ENCODE measurements at regions not wholly inside any gene's neighbourhood (a gene's known extent, or its start where the extent isn't known, plus 50 kb on each side); places are given as distances from the start of the nearest gene placed in this dataset.
"Not testable (repeated sequence)": the region's sequence is repeated elsewhere in the genome, so short reads cannot be mapped to it uniquely, and the experiment has no call there.

GRCh38 chr13:48827709-48828108, 148.0 kb upstream of the FNDC3A start:
- H3K4me3 ChIP-seq (ENCODE audit: low read depth, low read length) = no peak overlapping the region
- H3K9ac ChIP-seq (ENCODE audit: low read depth, low read length) = no peak overlapping the region
- H3K27me3 ChIP-seq (ENCODE audit: control insufficient read depth, insufficient read depth, low read length) = no peaks in the 10 kb centered on the region
- H3K36me3 ChIP-seq (ENCODE audit: control insufficient read depth, insufficient read depth, low read length) = no peaks in the 10 kb centered on the region
- H3K9me3 ChIP-seq (ENCODE audit: control insufficient read depth, insufficient read depth, low read length) = peaks cover 17% of the 10 kb centered on the region
- no peak overlapping the region for H3K27ac ChIP-seq (ENCODE audit: low read depth, low read length)
- H3K4me1 ChIP-seq (ENCODE audit: control insufficient read depth, insufficient read depth, low read length) = peaks cover 19% of the 10 kb centered on the region

GRCh38 chr13:48828962-48829411, 146.7 kb upstream of the FNDC3A start:
- peaks cover 19% of the 10 kb centered on the region for H3K4me1 ChIP-seq (ENCODE audit: control insufficient read depth, insufficient read depth, low read length)
- no peaks in the 10 kb centered on the region for H3K27me3 ChIP-seq (ENCODE audit: control insufficient read depth, insufficient read depth, low read length)
- H3K9ac ChIP-seq (ENCODE audit: low read depth, low read length) = no peak overlapping the region
- no peaks in the 10 kb centered on the region for H3K36me3 ChIP-seq (ENCODE audit: control insufficient read depth, insufficient read depth, low read length)
- H3K4me3 ChIP-seq (ENCODE audit: low read depth, low read length) = no peak overlapping the region
- H3K9me3 ChIP-seq (ENCODE audit: control insufficient read depth, insufficient read depth, low read length) = peaks cover 17% of the 10 kb centered on the region
- peak overlapping the region; percentile 79 for H3K27ac ChIP-seq (ENCODE audit: low read depth, low read length)

- Histone ChIP-seq H3K4me1 (ENCODE audit: control insufficient read depth, insufficient read depth, low read length) (peaks cover 19% of the 10 kb centered on the region), H3K9me3 (ENCODE audit: control insufficient read depth, insufficient read depth, low read length) (peaks cover 17% of the 10 kb centered on the region), H3K27ac (ENCODE audit: low read depth, low read length) (peak overlapping the region; percentile 79), H3K9ac (ENCODE audit: low read depth, low read length) (no peak overlapping the region), H3K36me3 (ENCODE audit: control insufficient read depth, insufficient read depth, low read length) (no peaks in the 10 kb centered on the region), H3K4me3 (ENCODE audit: low read depth, low read length) (no peak overlapping the region), H3K27me3 (ENCODE audit: control insufficient read depth, insufficient read depth, low read length) (no peaks in the 10 kb centered on the region)
Observed at GRCh38 chr13:48829536-48829935, 146.2 kb upstream of the FNDC3A start.

- no peak overlapping the region for H3K9ac ChIP-seq (ENCODE audit: low read depth, low read length)
- peaks cover 19% of the 10 kb centered on the region for H3K4me1 ChIP-seq (ENCODE audit: control insufficient read depth, insufficient read depth, low read length)
- no peaks in the 10 kb centered on the region for H3K36me3 ChIP-seq (ENCODE audit: control insufficient read depth, insufficient read depth, low read length)
- H3K27me3 ChIP-seq (ENCODE audit: control insufficient read depth, insufficient read depth, low read length) = no peaks in the 10 kb centered on the region
- H3K4me3 ChIP-seq (ENCODE audit: low read depth, low read length) = no peak overlapping the region
- no peak overlapping the region for H3K27ac ChIP-seq (ENCODE audit: low read depth, low read length)
- peaks cover 15% of the 10 kb centered on the region for H3K9me3 ChIP-seq (ENCODE audit: control insufficient read depth, insufficient read depth, low read length)
Observed at GRCh38 chr13:48831248-48831647, 144.5 kb upstream of the FNDC3A start.

- Histone ChIP-seq H3K9ac (ENCODE audit: low read depth, low read length) (no peak overlapping the region), H3K4me1 (ENCODE audit: control insufficient read depth, insufficient read depth, low read length) (peaks cover 23% of the 10 kb centered on the region), H3K36me3 (ENCODE audit: control insufficient read depth, insufficient read depth, low read length) (no peaks in the 10 kb centered on the region), H3K4me3 (ENCODE audit: low read depth, low read length) (no peak overlapping the region), H3K27me3 (ENCODE audit: control insufficient read depth, insufficient read depth, low read length) (no peaks in the 10 kb centered on the region), H3K9me3 (ENCODE audit: control insufficient read depth, insufficient read depth, low read length) (no peaks in the 10 kb centered on the region), H3K27ac (ENCODE audit: low read depth, low read length) (no peak overlapping the region)
Observed at GRCh38 chr13:48833412-48833811, 142.3 kb upstream of the FNDC3A start.

- not testable (repeated sequence) for H3K36me3 ChIP-seq (ENCODE audit: control insufficient read depth, insufficient read depth, low read length); H3K27me3 ChIP-seq (ENCODE audit: control insufficient read depth, insufficient read depth, low read length); H3K9ac ChIP-seq (ENCODE audit: low read depth, low read length); H3K27ac ChIP-seq (ENCODE audit: low read depth, low read length); H3K9me3 ChIP-seq (ENCODE audit: control insufficient read depth, insufficient read depth, low read length); H3K4me3 ChIP-seq (ENCODE audit: low read depth, low read length)
- peaks cover 19% of the 10 kb centered on the region for H3K4me1 ChIP-seq (ENCODE audit: control insufficient read depth, insufficient read depth, low read length)
Observed at GRCh38 chr13:48835326-48835725, 140.4 kb upstream of the FNDC3A start.

- no peaks in the 10 kb centered on the region for H3K36me3 ChIP-seq (ENCODE audit: control insufficient read depth, insufficient read depth, low read length)
- peaks cover 24% of the 10 kb centered on the region for H3K4me1 ChIP-seq (ENCODE audit: control insufficient read depth, insufficient read depth, low read length)
- no peak overlapping the region for H3K4me3 ChIP-seq (ENCODE audit: low read depth, low read length)
- no peak overlapping the region for H3K9ac ChIP-seq (ENCODE audit: low read depth, low read length)
- H3K9me3 ChIP-seq (ENCODE audit: control insufficient read depth, insufficient read depth, low read length) = no peaks in the 10 kb centered on the region
- no peaks in the 10 kb centered on the region for H3K27me3 ChIP-seq (ENCODE audit: control insufficient read depth, insufficient read depth, low read length)
- H3K27ac ChIP-seq (ENCODE audit: low read depth, low read length) = no peak overlapping the region
Observed at GRCh38 chr13:48838193-48838973, 137.3 kb upstream of the FNDC3A start.

GRCh38 chr13:48839171-48839570, 136.5 kb upstream of the FNDC3A start:
- Histone ChIP-seq H3K4me3 (ENCODE audit: low read depth, low read length) (no peak overlapping the region), H3K9me3 (ENCODE audit: control insufficient read depth, insufficient read depth, low read length) (no peaks in the 10 kb centered on the region), H3K27ac (ENCODE audit: low read depth, low read length) (no peak overlapping the region)

GRCh38 chr13:48840366-48840765, 135.3 kb upstream of the FNDC3A start:
- no peaks in the 10 kb centered on the region for H3K9me3 ChIP-seq (ENCODE audit: control insufficient read depth, insufficient read depth, low read length)
- peak overlapping the region; percentile 2 for H3K27ac ChIP-seq (ENCODE audit: low read depth, low read length)
- no peak overlapping the region for H3K4me3 ChIP-seq (ENCODE audit: low read depth, low read length)
- peaks cover 24% of the 10 kb centered on the region for H3K4me1 ChIP-seq (ENCODE audit: control insufficient read depth, insufficient read depth, low read length)
- H3K9ac ChIP-seq (ENCODE audit: low read depth, low read length) = no peak overlapping the region
- no peaks in the 10 kb centered on the region for H3K27me3 ChIP-seq (ENCODE audit: control insufficient read depth, insufficient read depth, low read length)
- no peaks in the 10 kb centered on the region for H3K36me3 ChIP-seq (ENCODE audit: control insufficient read depth, insufficient read depth, low read length)

More at GRCh38 chr13:48839171-48839570, 136.5 kb upstream of the FNDC3A start:
- Histone ChIP-seq H3K27me3 (ENCODE audit: control insufficient read depth, insufficient read depth, low read length) (no peaks in the 10 kb centered on the region), H3K9ac (ENCODE audit: low read depth, low read length) (no peak overlapping the region), H3K36me3 (ENCODE audit: control insufficient read depth, insufficient read depth, low read length) (no peaks in the 10 kb centered on the region), H3K4me1 (ENCODE audit: control insufficient read depth, insufficient read depth, low read length) (peaks cover 24% of the 10 kb centered on the region)

GRCh38 chr13:48842316-48842715, 133.4 kb upstream of the FNDC3A start:
- Histone ChIP-seq H3K4me1 (ENCODE audit: control insufficient read depth, insufficient read depth, low read length) (peaks cover 24% of the 10 kb centered on the region), H3K9me3 (ENCODE audit: control insufficient read depth, insufficient read depth, low read length) (no peaks in the 10 kb centered on the region), H3K36me3 (ENCODE audit: control insufficient read depth, insufficient read depth, low read length) (no peaks in the 10 kb centered on the region), H3K4me3 (ENCODE audit: low read depth, low read length) (no peak overlapping the region), H3K27me3 (ENCODE audit: control insufficient read depth, insufficient read depth, low read length) (no peaks in the 10 kb centered on the region), H3K9ac (ENCODE audit: low read depth, low read length) (no peak overlapping the region), H3K27ac (ENCODE audit: low read depth, low read length) (no peak overlapping the region)

GRCh38 chr13:48843630-48844380, 131.9 kb upstream of the FNDC3A start:
- Histone ChIP-seq H3K27ac (ENCODE audit: low read depth, low read length) (no peak overlapping the region), H3K9me3 (ENCODE audit: control insufficient read depth, insufficient read depth, low read length) (no peaks in the 10 kb centered on the region), H3K4me1 (ENCODE audit: control insufficient read depth, insufficient read depth, low read length) (peaks cover 15% of the 10 kb centered on the region), H3K4me3 (ENCODE audit: low read depth, low read length) (no peak overlapping the region), H3K9ac (ENCODE audit: low read depth, low read length) (no peak overlapping the region), H3K27me3 (ENCODE audit: control insufficient read depth, insufficient read depth, low read length) (no peaks in the 10 kb centered on the region), H3K36me3 (ENCODE audit: control insufficient read depth, insufficient read depth, low read length) (no peaks in the 10 kb centered on the region)

All from HUES48 (cell line).